B cell (primary cell): ENCODE measurements at regions not wholly inside any gene's neighbourhood (a gene's known extent, or its start where the extent isn't known, plus 50 kb on each side); places are given as distances from the start of the nearest gene placed in this dataset.

Source experiments
- ATAC-seq: fragments of 200-7000 bp; cut with Tn5 transposase; one replicate; pipeline ENCODE4 v1.10.0; 2021; ENCODE audit warnings: low read depth, mild to moderate bottlenecking, moderate number of reproducible peaks, moderate library complexity
- CTCF ChIA-PET: fragments of 350-600 bp; sonication (Branson Sonifier 250); formaldehyde crosslinking; loops from one replicate; lab custom pipeline; 2021; ENCODE audit warnings: antibody characterized with exemption, inconsistent platforms; lab: Charles Lee
- POLR2A ChIA-PET: fragments of 350-600 bp; sonication (Branson Sonifier 250); formaldehyde crosslinking; loops from one replicate; lab custom pipeline; 2021; ENCODE audit warnings: antibody characterized with exemption; lab: Charles Lee
- DNase-seq: peaks from one replicate; pipeline ENCODE4 v3.0.0; 2013
- H2AFZ ChIP-seq: 2 replicates; pipeline ENCODE4 v1.6.1; 2012; ENCODE audit warnings: mild to moderate bottlenecking, low read depth, low read length; ENCODE audit not compliant: insufficient read depth, poor library complexity, severe bottlenecking
- H3K27ac ChIP-seq, 2 donors: 1 replicate in 1 of 2; 2 replicates in 1 of 2; pipeline ENCODE4 v1.5.1; 2012 to 2013; ENCODE audit warnings: low read length in 2 of 2, mild to moderate bottlenecking in 2 of 2, moderate library complexity in 1 of 2
- H3K27me3 ChIP-seq, 4 experiments: fragments of 200-600 bp in 1 of 4; sonication (generic) in 1 of 4; replicated peaks in 1 of 4; 1 replicate in 2 of 4; 2 replicates in 2 of 4; pipeline versions ENCODE4 v1.6.1 to v1.7.0; 2013 to 2016; ENCODE audit warnings: low read length in 3 of 4, mild to moderate bottlenecking in 2 of 4, mixed read lengths in 1 of 4, moderate library complexity in 1 of 4; ENCODE audit not compliant: insufficient read depth in 4 of 4, control insufficient read depth in 3 of 4; ENCODE audit errors: control extremely low read depth in 1 of 4
- H3K36me3 ChIP-seq, 2 experiments: replicated peaks in 1 of 2; 1 replicate in 1 of 2; 2 replicates in 1 of 2; pipeline versions ENCODE4 v1.6.1 to v1.7.1; 2013; ENCODE audit warnings: low read length in 1 of 2; ENCODE audit not compliant: insufficient read depth in 2 of 2, control insufficient read depth in 1 of 2; ENCODE audit errors: control extremely low read depth in 1 of 2, extremely low read depth in 1 of 2
- H3K4me1 ChIP-seq, 2 donors: fragments of 200-600 bp in 1 of 2; sonication (generic) in 1 of 2; 1 replicate in 1 of 2; 2 replicates in 1 of 2; pipeline versions ENCODE4 v1.5.1 to v1.6.1; 2013 to 2017; ENCODE audit warnings: low read length in 2 of 2; ENCODE audit not compliant: control insufficient read depth in 2 of 2, insufficient read depth in 2 of 2
- H3K4me2 ChIP-seq: replicated peaks from 2 replicates; pipeline ENCODE3; 2012; ENCODE audit warnings: mild to moderate bottlenecking, low read depth, low read length; ENCODE audit not compliant: poor library complexity, severe bottlenecking
- H3K4me3 ChIP-seq, 5 experiments: fragments of 200-600 bp in 1 of 5; sonication (generic) in 1 of 5; 1 replicate in 3 of 5; 2 replicates in 2 of 5; pipeline versions ENCODE4 v1.5.1 to v1.7.0; 2011 to 2016; ENCODE audit warnings: low read length in 4 of 5, mild to moderate bottlenecking in 4 of 5, low read depth in 2 of 5, control low read depth in 1 of 5, moderate library complexity in 1 of 5; ENCODE audit not compliant: insufficient read depth in 1 of 5; ENCODE audit errors: control extremely low read depth in 1 of 5, extremely low read depth in 1 of 5
- H3K79me2 ChIP-seq: fragments of 200-600 bp; sonication (generic); one replicate; pipeline ENCODE4 v1.6.0; 2016; ENCODE audit warnings: low read length; ENCODE audit not compliant: control insufficient read depth, insufficient read depth
- H3K9ac ChIP-seq: fragments of 200-600 bp; sonication (generic); 2 replicates; pipeline ENCODE4 v1.6.1; 2017; ENCODE audit warnings: mild to moderate bottlenecking, low read length, moderate library complexity
- H3K9me3 ChIP-seq, 3 donors: one replicate each; pipeline versions ENCODE4 v1.6.1 to v1.7.1; 2013; ENCODE audit warnings: low read length in 2 of 3; ENCODE audit not compliant: control insufficient read depth in 2 of 3, insufficient read depth in 1 of 3; ENCODE audit errors: control extremely low read depth in 1 of 3
- H4K20me1 ChIP-seq: 2 replicates; pipeline ENCODE4 v1.6.0; 2012; ENCODE audit warnings: mild to moderate bottlenecking, low read length; ENCODE audit not compliant: insufficient read depth, control insufficient read depth, poor library complexity, severe bottlenecking
- H3K27ac Mint-ChIP-seq: one replicate; pipeline ENCODE4 v1.8.0; 2021; ENCODE audit warnings: mixed read lengths
- H3K27me3 Mint-ChIP-seq: one replicate; pipeline ENCODE4 v1.8.0; 2021; ENCODE audit warnings: mixed read lengths
- H3K4me1 Mint-ChIP-seq: one replicate; pipeline ENCODE4 v1.8.0; 2021; ENCODE audit warnings: mixed read lengths
- H3K4me3 Mint-ChIP-seq: one replicate; pipeline ENCODE4 v1.8.0; 2021; ENCODE audit warnings: mixed read lengths
- H3K9me3 Mint-ChIP-seq: one replicate; pipeline ENCODE4 v1.8.0; 2022; ENCODE audit warnings: mixed read lengths; ENCODE audit not compliant: insufficient read depth
- CTCF ChIP-seq: fragments of 200-600 bp; IDR thresholded peaks from one replicate; pipeline ENCODE4 v1.8.0; 2022; ENCODE audit warnings: antibody characterized with exemption, mild to moderate bottlenecking
- EZH2 ChIP-seq: IDR thresholded peaks from 2 replicates; pipeline ENCODE4 v1.6.1; 2012; ENCODE audit warnings: borderline replicate concordance, low read depth, mild to moderate bottlenecking, moderate library complexity, low read length; ENCODE audit not compliant: insufficient read depth, poor library complexity, severe bottlenecking
- WGBS: methylation state at CpG from one replicate; pipeline ENCODE4 v1.1.5; 2013; ENCODE audit warnings: missing lambda C conversion rate; ENCODE audit not compliant: insufficient coverage; 5-methylcytosine and 5-hydroxymethylcytosine counted together
- intact Hi-C: fragments of 100-400 bp; cut with micrococcal nuclease; formaldehyde crosslinking; loops from one replicate; pipeline ENCODE4 v1.10.0; 2022

DNA sequence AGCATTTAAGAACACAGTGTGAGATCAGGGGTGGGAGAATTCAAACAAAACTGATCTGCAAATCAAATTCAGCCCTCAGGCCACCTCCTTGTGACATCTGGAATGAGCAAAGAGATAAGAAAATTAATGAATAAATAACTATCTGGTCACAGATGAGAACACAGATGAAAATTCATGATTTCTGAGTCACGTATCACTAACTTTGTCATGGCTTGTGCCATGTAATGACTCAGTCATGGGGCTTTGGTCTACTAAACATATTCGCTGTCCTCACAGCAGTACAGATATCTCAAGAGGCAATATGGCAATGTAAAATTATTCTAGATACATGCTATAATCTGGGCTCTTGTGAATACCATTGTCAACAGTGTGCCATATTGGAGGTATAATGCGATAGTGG, 274.4 kb downstream of the MAN2A1 start:
- Histone ChIP-seq H3K4me2 (no peak overlapping the region), H3K36me3 (no peaks in the 10 kb centered on the region), H3K4me3 (no peak overlapping the region), H3K27ac (no peak overlapping the region), H3K9ac (no peak overlapping the region), H3K27me3 (no peaks in the 10 kb centered on the region), H4K20me1 (no peaks in the 10 kb centered on the region), H2AFZ (no peak overlapping the region), H3K4me1 (no peaks in the 10 kb centered on the region), H3K79me2 (no peaks in the 10 kb centered on the region), H3K9me3 (no peaks in the 10 kb centered on the region)
- POLR2A ChIA-PET, result no interaction called here
- Mint-ChIP-seq H3K27me3 (peaks cover 3% of the 10 kb centered on the region), H3K9me3 (no peaks in the 10 kb centered on the region), H3K4me1 (no peaks in the 10 kb centered on the region), H3K27ac (no peak overlapping the region), H3K4me3 (no peak overlapping the region)
- DNase-seq, result no peak
- CTCF ChIA-PET, result no interaction called here
- intact Hi-C loops, result no loop called here
- TF ChIP-seq CTCF (no peak), EZH2 (no peak)
- ATAC-seq, result no peak
- WGBS, result 100% methylated on average over 1 of the region's 3 CpGs

- Histone ChIP-seq H4K20me1 (no peaks in the 10 kb centered on the region), H3K9ac (no peak overlapping the region), H3K27ac (no peak overlapping the region), H3K4me2 (no peak overlapping the region), H3K79me2 (no peaks in the 10 kb centered on the region), H3K27me3 (no peaks in the 10 kb centered on the region), H3K9me3 (no peaks in the 10 kb centered on the region), H2AFZ (no peak overlapping the region), H3K36me3 (no peaks in the 10 kb centered on the region), H3K4me1 (no peaks in the 10 kb centered on the region), H3K4me3 (no peak overlapping the region)
- ChIA-PET CTCF (no interaction called here), POLR2A (no interaction called here)
- Mint-ChIP-seq H3K4me3 (no peak overlapping the region), H3K4me1 (no peaks in the 10 kb centered on the region), H3K9me3 (no peaks in the 10 kb centered on the region), H3K27ac (no peak overlapping the region), H3K27me3 (peaks cover 3% of the 10 kb centered on the region)
- intact Hi-C loops, result no loop called here
- TF ChIP-seq CTCF (no peak), EZH2 (no peak)
- WGBS, result no CpG with 5 or more reads among the region's 3 CpGs
- ATAC-seq (no peak), DNase-seq (no peak)
Measured at GRCh38 chr5:109965634-109966033, 275.9 kb downstream of the MAN2A1 start.
